Right lobe of liver (tissue), 6 donors: ENCODE measurements at regions not wholly inside any gene's neighbourhood (a gene's known extent, or its start where the extent isn't known, plus 50 kb on each side); places are given as distances from the start of the nearest gene placed in this dataset.

Experiments used
- ATAC-seq, 4 donors: fragments of 200-7000 bp; cut with Tn5 transposase; one replicate each; pipeline ENCODE4 v1.9.1; 2020; ENCODE audit warnings: mild to moderate bottlenecking in 4 of 4, moderate library complexity in 4 of 4
- DNase-seq, 3 donors: peaks; one replicate each; pipeline ENCODE4 v3.0.0-alpha.2; 2020
- H3K27ac ChIP-seq, 3 donors: fragments of 200-600 bp; one replicate each; pipeline ENCODE4 v1.8.0; 2022
- H3K27me3 ChIP-seq, 2 donors: fragments of 200-600 bp; one replicate each; pipeline ENCODE4 v1.8.0; 2022
- H3K36me3 ChIP-seq, 4 donors: fragments of 200-600 bp; sonication (generic) in 1 of 4; one replicate each; pipeline versions ENCODE4 v1.5.1 to v1.8.0; 2017 to 2022; ENCODE audit warnings: control low read depth in 1 of 4
- H3K4me1 ChIP-seq, 4 donors: fragments of 200-600 bp; sonication (generic) in 1 of 4; one replicate each; pipeline versions ENCODE4 v1.5.1 to v1.8.0; 2017 to 2022; ENCODE audit warnings: control low read depth in 1 of 4
- H3K4me3 ChIP-seq, 3 donors: fragments of 200-600 bp; one replicate each; pipeline ENCODE4 v1.8.0; 2022
- H3K9me3 ChIP-seq, 4 donors: fragments of 200-600 bp; sonication (generic) in 1 of 4; one replicate each; pipeline versions ENCODE4 v1.5.1 to v1.8.0; 2017 to 2022; ENCODE audit warnings: control low read depth in 1 of 4
- CTCF ChIP-seq, 4 donors: fragments of 200-600 bp in 3 of 4; fragments of 450-650 bp in 1 of 4; IDR thresholded peaks; one replicate each; pipeline versions ENCODE4 v1.5.1 to v1.8.0; 2016 to 2022; ENCODE audit warnings: antibody characterized with exemption in 4 of 4, mild to moderate bottlenecking in 2 of 4
- POLR2A ChIP-seq: fragments of 450-650 bp; IDR thresholded peaks from one replicate; pipeline ENCODE4 v1.6.1; 2017; ENCODE audit warnings: antibody characterized with exemption, mild to moderate bottlenecking
- WGBS: methylation state at CpG from one replicate; pipeline ENCODE4 v1.1.6; 2018; ENCODE audit warnings: low coverage, low lambda C conversion rate; ENCODE audit not compliant: insufficient coverage; ENCODE audit errors: missing lambda C conversion rate; 5-methylcytosine and 5-hydroxymethylcytosine counted together
- intact Hi-C, 2 donors: fragments of 100-400 bp; cut with DNase I; formaldehyde crosslinking; loops; one replicate each; pipeline versions ENCODE4 v1.11.2 to v1.14.1; 2022
- donor health status: DM: no; HTN: yes; CAD: no.
- donor health status: DM: no; HTN: no; CAD: no.
- donor health status: DM: no; HTN: no; CAD: no.
- donor health status: DM: no; HTN: yes; CAD: no.
- donor health status: DM: no; HTN: yes; CAD: no.

GRCh38 chr17:77767148-77767547 is 191.4 kb upstream of the TNRC6C start:
- H3K27me3 ChIP-seq, result no peaks in the 10 kb centered on the region
- H3K4me1 ChIP-seq, result no peaks in the 10 kb centered on the region
- H3K4me3 ChIP-seq, result no peak overlapping the region
- H3K9me3 ChIP-seq, result no peaks in the 10 kb centered on the region
- ATAC-seq (no peak), DNase-seq (no peak)
- H3K27ac ChIP-seq, result no peak overlapping the region
- TF ChIP-seq CTCF (IDR thresholded peaks at IDR 0.05), result no peak
- TF ChIP-seq POLR2A, result no peak
- intact Hi-C loops, result no loop called here
- H3K36me3 ChIP-seq, result no peaks in the 10 kb centered on the region

DNA sequence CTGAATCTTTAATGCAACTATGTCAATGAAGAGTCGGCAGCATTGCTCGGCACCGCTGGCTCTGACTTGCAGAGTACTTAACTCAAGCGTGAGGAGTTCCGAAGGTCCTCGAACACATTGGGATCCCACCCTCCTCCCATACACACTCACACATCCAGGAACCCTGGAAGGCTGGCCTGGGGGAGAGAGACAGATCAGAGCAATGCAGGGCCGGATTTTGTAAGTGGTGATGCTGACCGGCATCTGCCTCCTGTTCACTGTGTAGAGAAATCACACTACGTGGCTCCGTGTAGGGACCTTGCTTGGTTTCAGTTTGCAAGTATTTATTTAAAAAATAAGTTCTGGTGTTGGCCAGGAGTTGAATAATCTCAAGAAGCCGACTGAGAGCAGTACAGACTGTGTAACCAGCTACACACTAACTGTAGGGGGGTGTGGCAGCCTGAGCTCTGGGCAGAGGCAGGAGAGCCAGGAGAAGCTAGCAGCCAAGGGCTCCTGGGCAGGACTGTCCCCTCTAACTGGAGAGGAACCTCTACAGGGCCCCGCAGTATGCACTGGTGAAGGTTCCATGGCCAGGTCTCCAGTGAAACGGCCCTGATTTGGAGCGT is 190.2 kb upstream of the TNRC6C start:
- Histone ChIP-seq H3K36me3 (no peaks in the 10 kb centered on the region), H3K27ac (no peak overlapping the region), H3K4me3 (no peak overlapping the region), H3K27me3 (no peaks in the 10 kb centered on the region), H3K4me1 (no peaks in the 10 kb centered on the region), H3K9me3 (no peaks in the 10 kb centered on the region)
- DNase-seq (no peak), ATAC-seq (no peak)
- WGBS, result 62% methylated on average over 8 of the region's 14 CpGs
- intact Hi-C loops, result no loop called here
- TF ChIP-seq CTCF (IDR thresholded peaks at IDR 0.05), result no peak
- TF ChIP-seq POLR2A, result no peak

DNA sequence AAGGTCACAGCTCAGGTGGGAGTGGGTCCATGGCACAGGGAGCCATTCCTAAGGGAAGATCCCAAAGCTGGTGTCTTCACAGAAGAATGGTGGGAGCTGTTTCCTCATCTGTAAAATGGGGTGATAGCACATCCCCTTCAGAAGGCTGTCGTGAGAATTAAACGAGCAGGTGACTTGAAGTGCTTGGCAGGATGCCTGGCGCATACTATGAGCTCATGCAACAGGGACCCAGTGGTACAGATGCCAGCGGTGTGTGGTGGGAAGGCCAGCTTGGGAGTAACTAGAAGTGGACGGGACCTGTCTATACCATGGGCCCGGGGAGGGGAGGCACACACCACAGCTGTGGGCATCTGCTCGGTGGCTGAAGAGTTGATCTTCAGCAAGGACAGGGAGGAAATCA is 189.3 kb upstream of the TNRC6C start:
- no peaks in the 10 kb centered on the region for H3K4me1 ChIP-seq
- DNase-seq (no peak), ATAC-seq (no peak)
- H3K4me3 ChIP-seq, result no peak overlapping the region
- H3K27ac ChIP-seq, result no peak overlapping the region
- no peaks in the 10 kb centered on the region for H3K9me3 ChIP-seq
- TF ChIP-seq POLR2A (no peak), CTCF (IDR thresholded peaks at IDR 0.05) (no peak)
- H3K36me3 ChIP-seq, result no peaks in the 10 kb centered on the region
- WGBS, result 44% methylated on average over 3 of the region's 7 CpGs
- no peaks in the 10 kb centered on the region for H3K27me3 ChIP-seq
- intact Hi-C loops, result no loop called here

GRCh38 chr17:77769762-77770161 is 188.7 kb upstream of the TNRC6C start:
- intact Hi-C loops, result loop anchor here in 1 of 2 donors (10.0 kb wide), 1 partner anchor 245 kb away; no protein-coding TSS in a partner anchor
- H3K4me1 ChIP-seq, result no peaks in the 10 kb centered on the region
- H3K9me3 ChIP-seq, result no peaks in the 10 kb centered on the region
- no peaks in the 10 kb centered on the region for H3K27me3 ChIP-seq
- ATAC-seq, result no peak
- TF ChIP-seq CTCF (IDR thresholded peaks at IDR 0.05) (no peak), POLR2A (no peak)
- WGBS, result 46% methylated on average over 7 of the region's 11 CpGs
- no peak for DNase-seq
- H3K27ac ChIP-seq, result no peak overlapping the region
- no peak overlapping the region for H3K4me3 ChIP-seq
- H3K36me3 ChIP-seq, result no peaks in the 10 kb centered on the region
